ENCODE measurements at regions not wholly inside any gene's neighbourhood (a gene's known extent, or its start where the extent isn't known, plus 50 kb on each side); places are given as distances from the start of the nearest gene placed in this dataset.

DNA sequence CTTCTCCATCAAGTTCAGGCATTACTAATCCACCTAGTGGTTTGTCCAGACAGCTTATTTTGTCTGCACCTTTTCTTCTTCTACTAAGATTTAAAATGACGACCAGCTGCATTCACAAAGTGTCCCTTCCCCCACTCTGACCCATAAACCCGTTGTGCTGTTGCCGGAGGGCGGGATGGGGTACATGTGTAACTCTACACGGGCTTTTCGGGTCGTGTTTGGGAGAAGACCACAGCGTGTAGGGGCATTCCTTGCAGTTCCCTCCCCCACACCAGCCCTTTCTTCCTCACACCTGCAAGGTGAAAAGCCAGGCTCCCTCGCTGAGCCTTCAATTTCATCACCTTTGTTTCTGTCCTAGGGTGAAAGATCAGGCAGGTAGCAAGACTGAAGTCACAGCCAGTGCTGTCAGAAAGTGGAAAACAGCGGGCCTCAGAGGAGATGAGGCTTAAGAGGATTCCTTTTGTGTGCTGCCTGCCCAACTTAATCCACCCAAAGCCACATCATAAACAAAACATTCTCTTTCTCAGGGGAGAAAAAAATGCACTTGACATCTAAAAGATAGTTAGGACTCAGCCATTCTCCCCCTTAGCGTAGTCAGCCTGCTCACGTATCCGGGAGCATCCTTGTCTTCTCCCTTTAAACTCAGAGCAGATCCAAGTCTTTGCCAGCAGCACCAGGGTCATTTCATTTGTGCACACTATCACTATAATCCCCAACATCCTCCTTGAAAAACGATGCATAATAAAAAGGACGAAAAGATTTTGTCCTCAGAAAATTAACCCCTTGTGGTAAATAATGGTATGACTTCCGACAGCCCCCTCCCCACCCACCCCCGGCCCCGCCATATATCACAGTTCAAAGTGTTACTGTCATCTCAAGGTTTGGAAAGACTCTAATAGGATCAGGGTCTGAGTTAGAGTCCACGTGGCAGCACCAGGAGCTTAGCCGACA lies 599.0 kb downstream of the RAB28 start:
- Histone ChIP-seq H3K27ac (ENCODE audit: low read length in 2 of 2) (no peak overlapping the region), H3K27me3 (replicated peaks in 1 of 4; ENCODE audit: control extremely low read depth in 1 of 4, control insufficient read depth in 3 of 4, insufficient read depth in 4 of 4, low read length in 3 of 4) (no peaks in the 10 kb centered on the region), H3K9me3 (ENCODE audit: control extremely low read depth in 1 of 3, control insufficient read depth in 2 of 3, insufficient read depth in 1 of 3, low read length in 2 of 3) (peaks cover 0 to 17% (median 0%) of the 10 kb centered on the region in 3 donors), H3K4me1 (ENCODE audit: control insufficient read depth in 2 of 2, insufficient read depth in 2 of 2, low read length in 2 of 2) (no peaks in the 10 kb centered on the region), H2AFZ (ENCODE audit: insufficient read depth, low read depth, low read length, poor library complexity, severe bottlenecking) (no peak overlapping the region), H4K20me1 (ENCODE audit: control insufficient read depth, insufficient read depth, low read length, poor library complexity, severe bottlenecking) (no peaks in the 10 kb centered on the region), H3K36me3 (replicated peaks in 1 of 2; ENCODE audit: control extremely low read depth in 1 of 2, control insufficient read depth in 1 of 2, extremely low read depth in 1 of 2, insufficient read depth in 2 of 2, low read length in 1 of 2) (no peaks in the 10 kb centered on the region), H3K4me3 (ENCODE audit: control extremely low read depth in 1 of 5, extremely low read depth in 1 of 5, insufficient read depth in 1 of 5, low read depth in 2 of 5, low read length in 4 of 5) (no peak overlapping the region), H3K9ac (ENCODE audit: low read length) (no peak overlapping the region), H3K4me2 (replicated peaks; ENCODE audit: low read depth, low read length, poor library complexity, severe bottlenecking) (no peak overlapping the region), H3K79me2 (ENCODE audit: control insufficient read depth, insufficient read depth, low read length) (no peaks in the 10 kb centered on the region)
- TF ChIP-seq EZH2 (IDR thresholded peaks at IDR 0.05; ENCODE audit: borderline replicate concordance, insufficient read depth, low read depth, low read length, poor library complexity, severe bottlenecking): no peak
- TF ChIP-seq, protein P1, sequence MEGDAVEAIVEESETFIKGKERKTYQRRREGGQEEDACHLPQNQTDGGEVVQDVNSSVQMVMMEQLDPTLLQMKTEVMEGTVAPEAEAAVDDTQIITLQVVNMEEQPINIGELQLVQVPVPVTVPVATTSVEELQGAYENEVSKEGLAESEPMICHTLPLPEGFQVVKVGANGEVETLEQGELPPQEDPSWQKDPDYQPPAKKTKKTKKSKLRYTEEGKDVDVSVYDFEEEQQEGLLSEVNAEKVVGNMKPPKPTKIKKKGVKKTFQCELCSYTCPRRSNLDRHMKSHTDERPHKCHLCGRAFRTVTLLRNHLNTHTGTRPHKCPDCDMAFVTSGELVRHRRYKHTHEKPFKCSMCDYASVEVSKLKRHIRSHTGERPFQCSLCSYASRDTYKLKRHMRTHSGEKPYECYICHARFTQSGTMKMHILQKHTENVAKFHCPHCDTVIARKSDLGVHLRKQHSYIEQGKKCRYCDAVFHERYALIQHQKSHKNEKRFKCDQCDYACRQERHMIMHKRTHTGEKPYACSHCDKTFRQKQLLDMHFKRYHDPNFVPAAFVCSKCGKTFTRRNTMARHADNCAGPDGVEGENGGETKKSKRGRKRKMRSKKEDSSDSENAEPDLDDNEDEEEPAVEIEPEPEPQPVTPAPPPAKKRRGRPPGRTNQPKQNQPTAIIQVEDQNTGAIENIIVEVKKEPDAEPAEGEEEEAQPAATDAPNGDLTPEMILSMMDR (IDR thresholded peaks at IDR 0.05): no peak
- Mint-ChIP-seq H3K4me3 (no peak overlapping the region), H3K27ac (no peak overlapping the region), H3K27me3 (no peaks in the 10 kb centered on the region), H3K4me1 (no peaks in the 10 kb centered on the region), H3K9me3 (ENCODE audit: insufficient read depth) (peaks cover 3% of the 10 kb centered on the region)
- ATAC-seq (ENCODE audit: low read depth) (no peak), DNase-seq (no peak)
- 75% methylated on average over 12 of the region's 20 CpGs for WGBS (ENCODE audit: insufficient coverage)
- intact Hi-C loops (cut with micrococcal nuclease): no loop called here
- ChIA-PET CTCF (no interaction called here), POLR2A (no interaction called here)

GRCh38 chr4:12881945-12882584 lies 602.1 kb downstream of the RAB28 start:
- Mint-ChIP-seq H3K27ac (no peak overlapping the region), H3K27me3 (no peaks in the 10 kb centered on the region), H3K9me3 (ENCODE audit: insufficient read depth) (no peaks in the 10 kb centered on the region), H3K4me1 (no peaks in the 10 kb centered on the region), H3K4me3 (no peak overlapping the region)
- Histone ChIP-seq H4K20me1 (ENCODE audit: control insufficient read depth, insufficient read depth, low read length, poor library complexity, severe bottlenecking) (no peaks in the 10 kb centered on the region), H3K4me2 (replicated peaks; ENCODE audit: low read depth, low read length, poor library complexity, severe bottlenecking) (no peak overlapping the region), H2AFZ (ENCODE audit: insufficient read depth, low read depth, low read length, poor library complexity, severe bottlenecking) (no peak overlapping the region), H3K9ac (ENCODE audit: low read length) (no peak overlapping the region), H3K27me3 (replicated peaks in 1 of 4; ENCODE audit: control extremely low read depth in 1 of 4, control insufficient read depth in 3 of 4, insufficient read depth in 4 of 4, low read length in 3 of 4) (no peaks in the 10 kb centered on the region), H3K36me3 (replicated peaks in 1 of 2; ENCODE audit: control extremely low read depth in 1 of 2, control insufficient read depth in 1 of 2, extremely low read depth in 1 of 2, insufficient read depth in 2 of 2, low read length in 1 of 2) (no peaks in the 10 kb centered on the region), H3K4me1 (ENCODE audit: control insufficient read depth in 2 of 2, insufficient read depth in 2 of 2, low read length in 2 of 2) (no peaks in the 10 kb centered on the region), H3K4me3 (ENCODE audit: control extremely low read depth in 1 of 5, extremely low read depth in 1 of 5, insufficient read depth in 1 of 5, low read depth in 2 of 5, low read length in 4 of 5) (no peak overlapping the region), H3K27ac (ENCODE audit: low read length in 2 of 2) (no peak overlapping the region), H3K79me2 (ENCODE audit: control insufficient read depth, insufficient read depth, low read length) (no peaks in the 10 kb centered on the region), H3K9me3 (ENCODE audit: control extremely low read depth in 1 of 3, control insufficient read depth in 2 of 3, insufficient read depth in 1 of 3, low read length in 2 of 3) (peaks cover 0 to 17% (median 0%) of the 10 kb centered on the region in 3 donors)
- TF ChIP-seq, protein P1 (IDR thresholded peaks at IDR 0.05): no peak
- no peak for TF ChIP-seq EZH2 (IDR thresholded peaks at IDR 0.05; ENCODE audit: borderline replicate concordance, insufficient read depth, low read depth, low read length, poor library complexity, severe bottlenecking)
- no peak for DNase-seq
- WGBS (ENCODE audit: insufficient coverage): 88% methylated on average over 1 of the region's 3 CpGs
- no peak for ATAC-seq (ENCODE audit: low read depth)
- CTCF ChIA-PET: no interaction called here
- intact Hi-C loops (cut with micrococcal nuclease): no loop called here
- POLR2A ChIA-PET: no interaction called here

All from B cell (primary cell).